ENCODE measurements at regions not wholly inside any gene's neighbourhood (a gene's known extent, or its start where the extent isn't known, plus 50 kb on each side); places are given as distances from the start of the nearest gene placed in this dataset.

GRCh38 chr15:98131924-98132323, 171.4 kb downstream of the ARRDC4 start:
- Mint-ChIP-seq H3K4me1 (no peaks in the 10 kb centered on the region), H3K27me3 (no peaks in the 10 kb centered on the region), H3K27ac (no peak overlapping the region), H3K4me3 (no peak overlapping the region), H3K9me3 (ENCODE audit: insufficient read depth) (no peaks in the 10 kb centered on the region)
- no peak overlapping the region for H2AFZ ChIP-seq (ENCODE audit: insufficient read depth, low read depth, low read length, poor library complexity, severe bottlenecking)
- H3K4me1 ChIP-seq (ENCODE audit: control insufficient read depth in 2 of 2, insufficient read depth in 2 of 2, low read length in 2 of 2): no peaks in the 10 kb centered on the region
- no peaks in the 10 kb centered on the region for H3K79me2 ChIP-seq (ENCODE audit: control insufficient read depth, insufficient read depth, low read length)
- intact Hi-C loops (cut with micrococcal nuclease): no loop called here
- no peak overlapping the region for H3K27ac ChIP-seq (ENCODE audit: low read length in 2 of 2)
- DNase-seq: no peak
- ChIA-PET POLR2A (no interaction called here), CTCF (no interaction called here)
- no peaks in the 10 kb centered on the region for H3K9me3 ChIP-seq (ENCODE audit: control extremely low read depth in 1 of 3, control insufficient read depth in 2 of 3, insufficient read depth in 1 of 3, low read length in 2 of 3)
- H3K9ac ChIP-seq (ENCODE audit: low read length): no peak overlapping the region
- TF ChIP-seq CTCF (IDR thresholded peaks at IDR 0.05) (no peak), EZH2 (IDR thresholded peaks at IDR 0.05; ENCODE audit: borderline replicate concordance, insufficient read depth, low read depth, low read length, poor library complexity, severe bottlenecking) (no peak)
- H4K20me1 ChIP-seq (ENCODE audit: control insufficient read depth, insufficient read depth, low read length, poor library complexity, severe bottlenecking): no peaks in the 10 kb centered on the region
- no peak for ATAC-seq (ENCODE audit: low read depth)
- H3K36me3 ChIP-seq (replicated peaks in 1 of 2; ENCODE audit: control extremely low read depth in 1 of 2, control insufficient read depth in 1 of 2, extremely low read depth in 1 of 2, insufficient read depth in 2 of 2, low read length in 1 of 2): no peaks in the 10 kb centered on the region
- no peak overlapping the region for H3K4me2 ChIP-seq (replicated peaks; ENCODE audit: low read depth, low read length, poor library complexity, severe bottlenecking)
- WGBS (ENCODE audit: insufficient coverage): 77% methylated on average over 3 of the region's 4 CpGs
- H3K27me3 ChIP-seq (replicated peaks in 1 of 4; ENCODE audit: control extremely low read depth in 1 of 4, control insufficient read depth in 3 of 4, insufficient read depth in 4 of 4, low read length in 3 of 4): no peaks in the 10 kb centered on the region
- H3K4me3 ChIP-seq (ENCODE audit: control extremely low read depth in 1 of 5, extremely low read depth in 1 of 5, insufficient read depth in 1 of 5, low read depth in 2 of 5, low read length in 4 of 5): no peak overlapping the region

GRCh38 chr15:98134905-98135304, 174.4 kb downstream of the ARRDC4 start:
- H3K9me3 Mint-ChIP-seq (ENCODE audit: insufficient read depth): no peaks in the 10 kb centered on the region
- POLR2A ChIA-PET: no interaction called here

More at GRCh38 chr15:98134905-98135304, 174.4 kb downstream of the ARRDC4 start:
- intact Hi-C loops (cut with micrococcal nuclease): no loop called here
- 99% methylated on average over 7 of the region's 7 CpGs for WGBS (ENCODE audit: insufficient coverage)
- no peak overlapping the region for H3K9ac ChIP-seq (ENCODE audit: low read length)
- no peaks in the 10 kb centered on the region for H3K36me3 ChIP-seq (replicated peaks in 1 of 2; ENCODE audit: control extremely low read depth in 1 of 2, control insufficient read depth in 1 of 2, extremely low read depth in 1 of 2, insufficient read depth in 2 of 2, low read length in 1 of 2)
- H4K20me1 ChIP-seq (ENCODE audit: control insufficient read depth, insufficient read depth, low read length, poor library complexity, severe bottlenecking): no peaks in the 10 kb centered on the region
- H3K4me2 ChIP-seq (replicated peaks; ENCODE audit: low read depth, low read length, poor library complexity, severe bottlenecking): no peak overlapping the region
- DNase-seq (no peak), ATAC-seq (ENCODE audit: low read depth) (no peak)
- no peaks in the 10 kb centered on the region for H3K9me3 ChIP-seq (ENCODE audit: control extremely low read depth in 1 of 3, control insufficient read depth in 2 of 3, insufficient read depth in 1 of 3, low read length in 2 of 3)
- H3K4me3 ChIP-seq (ENCODE audit: control extremely low read depth in 1 of 5, extremely low read depth in 1 of 5, insufficient read depth in 1 of 5, low read depth in 2 of 5, low read length in 4 of 5): no peak overlapping the region
- H3K27me3 ChIP-seq (replicated peaks in 1 of 4; ENCODE audit: control extremely low read depth in 1 of 4, control insufficient read depth in 3 of 4, insufficient read depth in 4 of 4, low read length in 3 of 4): no peaks in the 10 kb centered on the region
- H2AFZ ChIP-seq (ENCODE audit: insufficient read depth, low read depth, low read length, poor library complexity, severe bottlenecking): no peak overlapping the region
- no peaks in the 10 kb centered on the region for H3K27me3 Mint-ChIP-seq
- no peaks in the 10 kb centered on the region for H3K4me1 ChIP-seq (ENCODE audit: control insufficient read depth in 2 of 2, insufficient read depth in 2 of 2, low read length in 2 of 2)
- no peaks in the 10 kb centered on the region for H3K79me2 ChIP-seq (ENCODE audit: control insufficient read depth, insufficient read depth, low read length)
- TF ChIP-seq EZH2 (IDR thresholded peaks at IDR 0.05; ENCODE audit: borderline replicate concordance, insufficient read depth, low read depth, low read length, poor library complexity, severe bottlenecking) (no peak), CTCF (IDR thresholded peaks at IDR 0.05) (no peak)
- no peak overlapping the region for H3K27ac Mint-ChIP-seq
- no peak overlapping the region for H3K4me3 Mint-ChIP-seq
- no peak overlapping the region for H3K27ac ChIP-seq (ENCODE audit: low read length in 2 of 2)
- no peaks in the 10 kb centered on the region for H3K4me1 Mint-ChIP-seq
- CTCF ChIA-PET: no interaction called here
